ENCODE measurements at regions not wholly inside any gene's neighbourhood (a gene's known extent, or its start where the extent isn't known, plus 50 kb on each side); places are given as distances from the start of the nearest gene placed in this dataset.

DNA sequence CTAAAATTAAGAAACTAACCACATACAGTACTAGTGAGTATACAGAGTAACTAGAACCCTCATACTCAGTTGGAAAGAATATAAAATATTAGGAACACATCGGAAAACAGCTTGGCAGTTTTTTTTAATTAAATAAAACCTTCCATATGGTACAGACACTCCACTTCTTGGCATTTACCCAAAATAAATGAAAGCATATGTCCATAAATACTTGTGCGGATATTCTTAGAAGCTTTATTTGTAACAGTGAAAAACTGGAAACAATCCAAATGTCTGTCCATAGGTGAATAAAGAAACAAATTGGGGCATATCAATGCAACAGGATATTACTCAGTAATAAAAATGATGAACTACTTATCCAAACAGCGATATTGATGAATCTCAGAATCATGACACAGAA is 410.0 kb downstream of the HTR7 start:
- Histone ChIP-seq H3K27ac (ENCODE audit: insufficient read depth, low read length, poor library complexity, severe bottlenecking) (no peak overlapping the region), H3K9me3 (ENCODE audit: control insufficient read depth, low read length) (no peaks in the 10 kb centered on the region), H3K36me3 (ENCODE audit: control insufficient read depth, insufficient read depth, low read length) (no peaks in the 10 kb centered on the region), H3K4me3 (ENCODE audit: insufficient read depth, low read depth, low read length, poor library complexity, severe bottlenecking) (no peak overlapping the region), H3K4me1 (ENCODE audit: control insufficient read depth, insufficient read depth, low read length, poor library complexity, severe bottlenecking) (no peaks in the 10 kb centered on the region), H3K27me3 (replicated peaks; ENCODE audit: control insufficient read depth, insufficient read depth, low read length, poor library complexity, severe bottlenecking) (no peaks in the 10 kb centered on the region)
- DNase-seq, result no peak

- no peaks in the 10 kb centered on the region for H3K36me3 ChIP-seq (ENCODE audit: control insufficient read depth, insufficient read depth, low read length)
- no peak overlapping the region for H3K27ac ChIP-seq (ENCODE audit: insufficient read depth, low read length, poor library complexity, severe bottlenecking)
- DNase-seq, result no peak
- no peak overlapping the region for H3K4me3 ChIP-seq (ENCODE audit: insufficient read depth, low read depth, low read length, poor library complexity, severe bottlenecking)
- no peaks in the 10 kb centered on the region for H3K27me3 ChIP-seq (replicated peaks; ENCODE audit: control insufficient read depth, insufficient read depth, low read length, poor library complexity, severe bottlenecking)
- H3K9me3 ChIP-seq (ENCODE audit: control insufficient read depth, low read length), result no peaks in the 10 kb centered on the region
- no peaks in the 10 kb centered on the region for H3K4me1 ChIP-seq (ENCODE audit: control insufficient read depth, insufficient read depth, low read length, poor library complexity, severe bottlenecking)
Measured at GRCh38 chr10:90450797-90451196, 407.0 kb downstream of the HTR7 start.

DNA sequence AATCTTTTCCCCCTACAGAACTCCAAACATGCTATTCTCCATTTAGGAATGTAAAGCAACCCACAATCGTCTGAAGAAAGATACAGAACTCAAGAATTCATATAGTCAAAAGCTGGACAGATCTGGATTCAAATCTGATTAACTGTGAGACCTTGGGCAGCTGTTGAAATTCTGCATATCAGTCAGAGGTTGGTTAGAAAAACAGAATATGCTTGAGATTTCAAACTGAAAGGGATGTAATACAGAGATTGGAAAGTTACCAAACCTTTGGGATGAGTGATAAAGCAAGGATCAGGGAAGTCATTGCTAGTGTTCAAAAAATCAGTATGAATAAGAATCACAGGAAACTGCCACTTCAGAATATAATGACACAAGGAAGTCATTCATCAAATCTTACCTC is 406.6 kb downstream of the HTR7 start:
- Histone ChIP-seq H3K27ac (ENCODE audit: insufficient read depth, low read length, poor library complexity, severe bottlenecking) (no peak overlapping the region), H3K36me3 (ENCODE audit: control insufficient read depth, insufficient read depth, low read length) (no peaks in the 10 kb centered on the region), H3K9me3 (ENCODE audit: control insufficient read depth, low read length) (no peaks in the 10 kb centered on the region), H3K4me1 (ENCODE audit: control insufficient read depth, insufficient read depth, low read length, poor library complexity, severe bottlenecking) (no peaks in the 10 kb centered on the region), H3K27me3 (replicated peaks; ENCODE audit: control insufficient read depth, insufficient read depth, low read length, poor library complexity, severe bottlenecking) (no peaks in the 10 kb centered on the region), H3K4me3 (ENCODE audit: insufficient read depth, low read depth, low read length, poor library complexity, severe bottlenecking) (no peak overlapping the region)
- no peak for DNase-seq

DNA sequence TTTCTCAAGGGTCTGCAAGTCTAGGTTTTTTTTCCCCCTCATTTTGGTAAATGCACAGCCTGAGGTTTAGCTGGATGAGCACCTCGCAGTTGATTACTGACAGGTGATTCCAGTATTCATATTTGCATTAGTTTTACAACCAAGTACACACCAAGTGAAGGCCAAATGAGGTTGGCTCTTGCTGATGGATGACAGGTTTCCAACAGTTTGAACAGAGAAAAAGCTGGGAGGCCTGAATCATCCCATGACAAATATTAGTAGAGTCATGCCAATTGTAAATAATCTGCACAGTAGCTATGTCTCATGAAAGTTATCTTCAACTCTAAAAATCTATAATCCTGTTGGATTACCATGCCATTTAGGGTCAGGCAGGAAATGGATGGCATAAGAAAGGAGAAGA is 399.8 kb downstream of the HTR7 start:
- Histone ChIP-seq H3K27me3 (replicated peaks; ENCODE audit: control insufficient read depth, insufficient read depth, low read length, poor library complexity, severe bottlenecking) (no peaks in the 10 kb centered on the region), H3K36me3 (ENCODE audit: control insufficient read depth, insufficient read depth, low read length) (no peaks in the 10 kb centered on the region), H3K9me3 (ENCODE audit: control insufficient read depth, low read length) (no peaks in the 10 kb centered on the region), H3K4me3 (ENCODE audit: insufficient read depth, low read depth, low read length, poor library complexity, severe bottlenecking) (no peak overlapping the region), H3K4me1 (ENCODE audit: control insufficient read depth, insufficient read depth, low read length, poor library complexity, severe bottlenecking) (no peaks in the 10 kb centered on the region), H3K27ac (ENCODE audit: insufficient read depth, low read length, poor library complexity, severe bottlenecking) (no peak overlapping the region)
- DNase-seq, result no peak

- Histone ChIP-seq H3K9me3 (ENCODE audit: control insufficient read depth, low read length) (no peaks in the 10 kb centered on the region), H3K4me1 (ENCODE audit: control insufficient read depth, insufficient read depth, low read length, poor library complexity, severe bottlenecking) (no peaks in the 10 kb centered on the region), H3K27ac (ENCODE audit: insufficient read depth, low read length, poor library complexity, severe bottlenecking) (no peak overlapping the region), H3K27me3 (replicated peaks; ENCODE audit: control insufficient read depth, insufficient read depth, low read length, poor library complexity, severe bottlenecking) (no peaks in the 10 kb centered on the region), H3K36me3 (ENCODE audit: control insufficient read depth, insufficient read depth, low read length) (no peaks in the 10 kb centered on the region), H3K4me3 (ENCODE audit: insufficient read depth, low read depth, low read length, poor library complexity, severe bottlenecking) (no peak overlapping the region)
- DNase-seq, result no peak
Measured at GRCh38 chr10:90458571-90458970, 399.3 kb downstream of the HTR7 start.

GRCh38 chr10:90461437-90462155 is 396.2 kb downstream of the HTR7 start:
- Histone ChIP-seq H3K36me3 (ENCODE audit: control insufficient read depth, insufficient read depth, low read length) (no peaks in the 10 kb centered on the region), H3K4me3 (ENCODE audit: insufficient read depth, low read depth, low read length, poor library complexity, severe bottlenecking) (no peak overlapping the region), H3K27me3 (replicated peaks; ENCODE audit: control insufficient read depth, insufficient read depth, low read length, poor library complexity, severe bottlenecking) (no peaks in the 10 kb centered on the region), H3K9me3 (ENCODE audit: control insufficient read depth, low read length) (no peaks in the 10 kb centered on the region), H3K27ac (ENCODE audit: insufficient read depth, low read length, poor library complexity, severe bottlenecking) (no peak overlapping the region), H3K4me1 (ENCODE audit: control insufficient read depth, insufficient read depth, low read length, poor library complexity, severe bottlenecking) (no peaks in the 10 kb centered on the region)
- no peak for DNase-seq

DNA sequence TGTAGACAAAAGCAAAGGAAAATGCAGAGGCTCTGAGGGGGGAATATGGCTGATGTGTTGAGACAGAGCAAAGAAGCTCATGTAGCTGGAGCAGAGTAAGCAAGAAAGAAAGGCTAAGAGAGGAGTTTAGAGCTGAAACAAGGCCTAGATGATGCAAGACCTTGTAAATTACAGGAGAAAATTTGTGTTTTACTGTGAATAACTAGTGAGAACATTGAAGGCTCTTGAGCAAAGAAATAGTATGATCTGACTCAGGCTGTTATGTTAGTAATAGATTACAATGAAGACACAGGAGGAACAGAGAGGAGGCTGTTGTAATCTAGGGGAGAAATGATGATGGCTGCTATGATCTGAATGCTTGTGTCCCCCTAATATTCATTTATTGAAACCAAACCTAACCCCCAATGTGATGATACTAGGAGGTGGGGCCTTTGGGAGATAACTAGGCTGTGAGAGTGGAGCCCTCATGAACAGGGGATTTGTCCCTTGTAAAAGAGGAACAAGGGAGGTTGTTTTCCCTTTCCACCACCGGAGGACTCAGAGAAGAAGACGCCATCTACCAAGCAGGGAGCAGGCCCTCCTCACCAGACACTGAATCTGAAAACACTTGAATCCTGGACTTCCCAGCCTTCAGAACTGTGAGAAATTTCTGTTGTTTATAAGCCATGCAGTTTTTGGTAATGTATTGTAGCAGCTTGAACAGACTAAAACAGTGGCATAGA is 394.9 kb downstream of the HTR7 start:
- no peak overlapping the region for H3K27ac ChIP-seq (ENCODE audit: insufficient read depth, low read length, poor library complexity, severe bottlenecking)
- H3K36me3 ChIP-seq (ENCODE audit: control insufficient read depth, insufficient read depth, low read length), result no peaks in the 10 kb centered on the region
- no peak overlapping the region for H3K4me3 ChIP-seq (ENCODE audit: insufficient read depth, low read depth, low read length, poor library complexity, severe bottlenecking)
- DNase-seq, result no peak
- H3K9me3 ChIP-seq (ENCODE audit: control insufficient read depth, low read length), result no peaks in the 10 kb centered on the region
- no peaks in the 10 kb centered on the region for H3K4me1 ChIP-seq (ENCODE audit: control insufficient read depth, insufficient read depth, low read length, poor library complexity, severe bottlenecking)
- no peaks in the 10 kb centered on the region for H3K27me3 ChIP-seq (replicated peaks; ENCODE audit: control insufficient read depth, insufficient read depth, low read length, poor library complexity, severe bottlenecking)

DNA sequence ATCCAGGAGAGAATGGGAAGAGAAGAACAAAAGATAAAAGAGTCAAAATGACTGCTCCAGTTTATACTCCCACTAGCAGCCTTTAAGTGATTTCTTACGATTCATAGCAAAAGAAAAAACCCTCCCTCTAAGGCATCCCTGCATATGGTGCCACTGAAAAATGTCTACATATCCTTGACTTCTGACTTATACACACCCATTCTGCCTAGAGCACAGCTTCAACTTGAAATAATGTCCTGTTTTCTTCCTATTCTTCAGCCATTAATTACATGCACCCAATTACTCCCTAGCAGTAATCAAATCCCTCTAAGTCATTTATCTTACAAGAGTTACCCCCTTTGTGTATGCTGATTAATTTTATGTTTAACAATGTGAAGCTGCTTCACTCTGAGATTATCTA is 393.5 kb downstream of the HTR7 start:
- no peaks in the 10 kb centered on the region for H3K9me3 ChIP-seq (ENCODE audit: control insufficient read depth, low read length)
- no peaks in the 10 kb centered on the region for H3K4me1 ChIP-seq (ENCODE audit: control insufficient read depth, insufficient read depth, low read length, poor library complexity, severe bottlenecking)
- H3K36me3 ChIP-seq (ENCODE audit: control insufficient read depth, insufficient read depth, low read length), result no peaks in the 10 kb centered on the region
- no peak overlapping the region for H3K4me3 ChIP-seq (ENCODE audit: insufficient read depth, low read depth, low read length, poor library complexity, severe bottlenecking)
- no peak overlapping the region for H3K27ac ChIP-seq (ENCODE audit: insufficient read depth, low read length, poor library complexity, severe bottlenecking)
- no peaks in the 10 kb centered on the region for H3K27me3 ChIP-seq (replicated peaks; ENCODE audit: control insufficient read depth, insufficient read depth, low read length, poor library complexity, severe bottlenecking)
- DNase-seq, result no peak

DNA sequence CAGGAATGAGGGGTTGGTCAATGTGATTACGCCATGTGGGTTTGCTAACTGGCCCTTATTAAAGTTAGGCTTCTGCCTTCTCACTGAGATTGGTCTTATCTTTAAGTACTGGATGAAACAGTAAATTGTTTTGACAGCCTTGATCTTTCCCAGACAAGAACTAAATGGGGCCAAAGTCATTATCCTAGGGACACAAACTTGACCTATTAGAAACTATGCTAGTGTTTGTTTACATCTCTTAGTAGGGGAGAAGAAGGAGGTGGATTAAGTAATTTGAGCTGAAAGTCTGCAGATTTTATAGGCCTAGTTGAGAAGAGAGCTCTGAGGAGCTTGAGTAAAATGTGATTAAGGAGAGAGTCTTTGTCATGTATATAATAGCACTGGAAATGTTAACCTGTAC is 386.9 kb downstream of the HTR7 start:
- DNase-seq, result no peak
- Histone ChIP-seq H3K9me3 (ENCODE audit: control insufficient read depth, low read length) (no peaks in the 10 kb centered on the region), H3K27me3 (replicated peaks; ENCODE audit: control insufficient read depth, insufficient read depth, low read length, poor library complexity, severe bottlenecking) (no peaks in the 10 kb centered on the region), H3K36me3 (ENCODE audit: control insufficient read depth, insufficient read depth, low read length) (no peaks in the 10 kb centered on the region), H3K27ac (ENCODE audit: insufficient read depth, low read length, poor library complexity, severe bottlenecking) (no peak overlapping the region), H3K4me3 (ENCODE audit: insufficient read depth, low read depth, low read length, poor library complexity, severe bottlenecking) (no peak overlapping the region), H3K4me1 (ENCODE audit: control insufficient read depth, insufficient read depth, low read length, poor library complexity, severe bottlenecking) (no peaks in the 10 kb centered on the region)

GRCh38 chr10:90480466-90480865 is 377.4 kb downstream of the HTR7 start:
- Histone ChIP-seq H3K36me3 (ENCODE audit: control insufficient read depth, insufficient read depth, low read length) (no peaks in the 10 kb centered on the region), H3K4me3 (ENCODE audit: insufficient read depth, low read depth, low read length, poor library complexity, severe bottlenecking) (no peak overlapping the region), H3K27ac (ENCODE audit: insufficient read depth, low read length, poor library complexity, severe bottlenecking) (no peak overlapping the region), H3K4me1 (ENCODE audit: control insufficient read depth, insufficient read depth, low read length, poor library complexity, severe bottlenecking) (no peaks in the 10 kb centered on the region), H3K9me3 (ENCODE audit: control insufficient read depth, low read length) (no peaks in the 10 kb centered on the region), H3K27me3 (replicated peaks; ENCODE audit: control insufficient read depth, insufficient read depth, low read length, poor library complexity, severe bottlenecking) (no peaks in the 10 kb centered on the region)
- DNase-seq, result no peak

Measured in effector memory CD4-positive, alpha-beta T cell (primary cell).